NCI-H82 treated with DMSO at 0.1 percent for 48 hours (cell line): ENCODE measurements at regions not wholly inside any gene's neighbourhood (a gene's known extent, or its start where the extent isn't known, plus 50 kb on each side); places are given as distances from the start of the nearest gene placed in this dataset.
"Not testable (repeated sequence)": the region's sequence is repeated elsewhere in the genome, so short reads cannot be mapped to it uniquely, and the experiment has no call there.

Experiments used
- DNase-seq: peaks from one replicate; lab custom pipeline; 2025; ENCODE audit not compliant: unreplicated experiment; lab: John Stamatoyannopoulos, UW

DNA sequence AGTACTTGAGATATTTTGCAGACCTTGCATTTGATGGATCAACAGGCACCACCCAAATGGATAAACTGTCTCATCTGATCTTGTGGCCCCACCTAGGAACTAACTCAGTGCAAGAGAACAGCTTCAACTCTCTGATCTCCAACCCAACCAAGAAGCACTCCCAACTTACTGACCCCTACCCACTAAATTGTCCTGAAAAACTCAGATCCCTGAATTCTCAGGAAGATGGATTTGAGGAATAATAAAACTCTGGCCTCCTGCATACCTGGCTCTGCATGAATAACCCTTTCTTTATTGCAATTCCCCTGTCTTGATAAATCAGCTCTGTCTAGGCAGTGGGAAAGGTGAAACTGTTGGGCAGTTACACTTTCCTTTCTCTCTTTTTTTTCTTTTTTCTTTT, 247.9 kb downstream of the ZPLD1 start:
- no peak for DNase-seq

DNA sequence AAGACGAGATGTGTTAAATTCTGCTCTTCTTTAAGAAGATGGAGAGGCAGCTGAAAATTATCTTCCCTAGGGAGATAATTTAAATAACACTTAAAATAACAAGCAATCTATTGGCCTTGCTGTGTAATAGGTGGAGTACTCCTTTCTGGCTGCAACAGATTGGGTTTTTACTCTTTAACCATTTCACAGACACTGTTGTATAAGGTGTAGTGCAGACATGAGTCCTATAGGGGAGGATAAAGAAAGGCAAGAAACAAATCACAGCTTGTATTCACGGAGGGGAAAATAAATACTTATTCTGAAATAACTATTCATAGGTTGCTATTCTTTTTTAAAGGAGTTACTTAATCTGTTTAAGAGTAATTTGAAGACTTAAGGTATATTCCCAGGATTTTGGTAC, 252.0 kb downstream of the ZPLD1 start:
- DNase-seq, result no peak

DNA sequence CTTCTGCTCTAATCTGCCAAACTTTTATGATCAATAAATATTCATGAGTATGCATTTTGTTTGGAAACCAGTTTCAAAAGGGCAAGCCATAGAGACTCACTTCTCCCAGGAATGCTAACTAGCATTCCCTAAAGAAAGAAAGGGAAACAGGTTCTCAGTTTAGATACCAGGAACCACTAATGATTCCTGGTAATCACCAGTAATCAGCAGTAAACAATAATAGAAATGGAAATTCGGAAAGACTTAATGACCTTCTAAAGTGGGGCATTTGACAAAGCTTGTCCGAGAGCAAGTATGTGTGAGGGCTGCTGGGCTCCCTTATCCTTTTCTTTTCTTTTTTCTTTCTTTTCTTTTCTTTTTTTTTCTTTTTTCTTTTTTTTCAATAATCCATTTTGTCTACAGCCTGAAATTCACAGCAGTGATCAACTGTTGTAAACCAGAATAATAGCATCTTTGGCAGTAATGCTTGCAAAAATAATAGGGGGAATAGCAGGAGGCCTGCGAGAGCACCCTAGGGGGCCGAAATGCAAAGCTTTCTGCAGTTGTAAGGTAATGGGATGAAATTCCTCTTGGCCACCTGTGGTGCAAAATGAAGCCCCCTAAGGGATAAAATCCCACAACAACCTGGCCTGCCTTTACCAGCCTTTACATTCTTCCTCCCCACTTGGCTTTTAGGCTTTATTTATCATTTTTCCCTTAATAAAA, 253.2 kb downstream of the ZPLD1 start:
- no peak for DNase-seq

DNA sequence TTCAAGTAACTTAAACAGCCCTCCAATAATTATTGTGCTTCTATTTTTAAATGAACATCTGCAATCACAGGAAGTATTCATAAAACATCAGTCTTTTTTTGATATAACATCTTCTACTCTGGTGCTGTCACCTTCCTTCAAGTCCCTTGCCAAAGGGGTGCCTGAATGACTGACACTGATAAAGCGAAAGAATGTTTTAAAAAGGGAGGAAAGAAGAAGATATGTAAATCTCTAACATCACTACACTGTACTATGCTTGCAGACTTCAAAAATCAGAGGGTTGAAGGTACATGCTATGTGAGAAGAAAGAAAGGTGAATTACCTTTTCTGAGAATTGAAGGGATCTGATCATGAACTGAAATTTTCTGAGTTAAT, 253.7 kb downstream of the ZPLD1 start:
- no peak for DNase-seq

DNA sequence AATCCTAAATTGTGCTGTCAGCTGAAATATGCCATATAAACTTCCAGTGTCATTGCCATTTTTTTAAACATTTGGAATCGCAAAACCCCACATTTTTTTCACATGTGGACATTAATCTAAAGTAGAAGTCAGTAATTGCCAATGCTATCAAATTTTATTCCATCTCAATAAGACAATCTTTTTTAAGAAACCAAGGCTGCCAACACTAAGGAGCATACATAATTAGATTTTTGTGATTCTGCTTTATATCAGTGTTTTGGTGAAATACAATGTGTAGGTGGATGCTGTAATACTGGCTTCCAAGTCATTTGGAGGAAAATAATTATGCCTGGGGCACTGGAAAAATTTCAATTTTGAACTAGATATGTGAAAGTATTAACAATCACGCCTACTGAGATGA, 256.7 kb downstream of the ZPLD1 start:
- no peak for DNase-seq

DNA sequence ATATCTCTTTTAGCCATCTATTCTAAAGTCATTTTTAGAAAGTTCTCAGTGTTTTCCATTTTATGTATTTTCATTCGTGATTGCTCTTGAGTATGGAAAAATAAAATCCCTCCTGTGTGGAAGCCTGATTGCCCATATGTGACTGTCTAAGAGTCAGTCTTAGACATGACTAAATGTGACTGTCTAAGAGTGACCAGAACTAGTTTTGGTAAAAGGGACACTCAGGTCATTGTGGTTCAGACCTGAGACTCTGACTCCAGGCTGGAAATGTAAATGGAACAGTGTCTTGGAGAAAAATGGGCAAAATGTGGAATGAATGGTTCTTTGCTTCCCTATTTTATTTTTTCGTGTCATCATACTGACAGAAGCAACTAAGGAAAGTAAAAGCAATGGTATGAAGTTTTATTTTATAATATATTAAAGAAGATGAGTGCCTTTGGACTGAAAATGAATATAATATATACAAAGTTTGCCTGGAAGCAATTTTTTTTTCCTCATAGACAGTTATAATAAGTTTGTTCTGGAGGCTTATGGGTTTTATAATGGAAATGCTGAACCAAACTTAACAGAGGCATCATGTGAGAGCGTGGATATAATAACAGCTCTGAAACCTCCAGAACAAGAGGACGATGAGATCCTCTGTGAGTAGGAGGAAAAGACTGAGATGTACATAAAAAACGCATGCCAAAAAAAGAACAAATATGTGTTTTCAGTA, 264.4 kb downstream of the ZPLD1 start:
- no peak for DNase-seq

DNA sequence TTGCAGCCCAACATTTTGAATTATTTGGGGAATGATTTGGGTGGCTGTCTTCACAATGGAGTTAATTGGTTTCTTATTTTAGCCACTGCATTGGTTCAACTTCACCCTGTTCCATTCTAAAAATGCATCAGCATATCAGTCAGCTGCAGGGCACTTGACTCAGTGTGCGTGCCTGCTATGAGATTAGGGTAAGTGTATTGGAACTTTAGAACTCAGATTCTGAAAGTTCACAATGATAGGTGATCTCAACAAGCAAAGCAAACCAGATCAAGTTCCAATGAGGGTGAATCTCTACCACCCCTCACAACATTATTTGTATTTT, 265.0 kb downstream of the ZPLD1 start:
- no peak for DNase-seq

DNA sequence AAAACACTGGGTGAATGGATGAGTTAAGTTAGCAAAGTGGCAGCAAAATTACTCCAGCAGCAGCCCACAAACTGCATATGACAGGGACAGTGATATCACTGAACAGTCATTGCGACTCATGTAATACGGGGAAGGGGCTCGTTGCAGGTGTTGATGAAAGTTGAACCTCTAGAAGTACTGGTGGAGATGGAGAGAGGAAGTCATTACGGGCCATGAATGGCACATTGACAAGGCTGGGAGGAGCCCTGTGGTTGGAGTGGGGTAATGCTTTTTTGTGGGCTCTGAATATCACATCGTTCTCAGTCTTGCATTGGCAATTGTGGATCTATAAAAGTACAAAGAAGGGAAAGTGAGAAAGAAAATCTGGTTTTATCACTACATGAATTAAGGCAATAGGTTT, 278.1 kb downstream of the ZPLD1 start:
- DNase-seq, result no peak

DNA sequence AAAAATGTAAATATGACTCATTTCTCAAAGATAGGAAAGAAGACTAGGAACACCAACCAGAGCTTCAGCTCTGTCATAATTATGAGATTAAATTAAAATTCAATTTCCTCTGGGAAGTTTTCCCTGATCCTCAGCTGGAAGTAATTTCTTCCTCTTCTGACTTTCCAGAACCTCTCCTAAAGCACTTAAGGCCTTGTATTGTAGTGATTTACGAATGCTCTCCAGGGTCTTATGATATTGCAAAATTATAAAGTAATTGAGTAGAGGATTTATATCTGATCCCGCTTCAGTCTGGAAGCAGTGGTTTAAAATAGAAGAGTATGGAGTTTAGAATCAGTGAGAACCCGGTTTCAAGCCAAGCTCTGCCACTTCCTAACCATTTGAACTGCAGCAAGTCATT, 279.8 kb downstream of the ZPLD1 start:
- DNase-seq, result no peak

DNA sequence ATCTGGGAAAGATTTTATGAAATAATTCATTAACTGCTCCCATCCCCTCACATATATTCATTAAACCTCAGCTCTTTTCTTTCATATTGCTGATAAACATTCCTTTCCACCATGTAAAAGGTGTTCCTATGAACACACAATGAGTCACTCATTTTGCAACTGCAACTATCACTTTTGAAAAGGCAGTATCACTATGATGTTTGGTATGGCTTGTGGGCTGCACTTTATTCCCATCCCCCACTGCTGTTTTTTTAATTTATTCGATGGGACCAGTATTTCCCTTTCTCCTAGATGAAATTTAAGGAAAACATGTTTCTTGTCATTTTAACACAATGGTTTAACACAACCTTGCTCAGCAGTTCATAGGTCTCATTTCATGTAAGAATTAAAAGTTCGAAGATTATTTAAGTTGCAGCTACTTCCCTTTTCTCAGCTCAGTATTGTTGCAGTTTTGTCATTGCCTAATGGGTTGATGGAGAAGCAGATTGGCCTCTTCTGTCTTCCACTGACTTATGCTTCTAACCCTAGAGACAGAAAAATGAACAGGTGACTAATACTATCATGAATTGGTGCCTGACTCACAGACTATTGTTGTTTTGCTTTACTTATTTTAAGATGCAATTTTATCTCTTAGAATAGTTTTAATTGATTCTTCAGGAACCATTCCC, 280.3 kb downstream of the ZPLD1 start:
- DNase-seq, result no peak

DNA sequence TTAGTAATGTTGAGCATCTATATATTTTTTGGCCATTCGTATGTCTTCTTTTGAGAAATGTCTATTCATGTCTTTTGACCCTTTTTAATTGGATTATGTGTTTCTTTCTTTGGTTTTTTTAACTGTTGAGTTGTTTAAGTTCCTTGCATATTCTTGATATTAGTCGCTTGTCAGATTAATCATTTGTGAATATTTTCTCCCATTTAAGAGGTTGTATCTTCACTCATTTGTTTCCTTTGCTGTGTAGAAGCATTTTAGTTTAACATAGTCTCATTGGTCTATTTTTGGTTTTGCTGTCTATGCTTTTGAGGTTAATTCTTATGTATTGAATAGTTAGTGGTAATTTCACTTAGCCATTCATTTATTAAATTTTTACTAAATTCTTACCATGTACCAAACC, 283.8 kb downstream of the ZPLD1 start:
- no peak for DNase-seq

DNA sequence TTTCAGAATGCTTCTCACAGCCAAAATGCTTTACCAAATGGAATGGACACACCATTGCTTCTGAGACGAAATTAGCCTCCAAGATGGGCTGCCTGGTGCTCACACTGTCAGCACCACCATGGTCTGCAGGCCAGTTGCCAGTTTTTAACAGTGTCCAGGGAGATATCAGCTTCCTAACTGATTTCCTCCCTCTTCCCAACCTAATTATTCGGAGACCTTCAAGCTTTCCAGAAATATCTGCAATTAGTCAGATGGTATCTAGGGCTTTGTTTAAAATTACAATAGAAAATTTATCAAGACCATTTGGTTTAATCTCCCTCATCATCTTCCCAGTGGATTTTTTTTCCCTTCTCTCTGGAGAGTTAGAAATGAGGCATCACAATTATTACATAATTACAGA, 287.5 kb downstream of the ZPLD1 start:
- DNase-seq, result no peak

DNA sequence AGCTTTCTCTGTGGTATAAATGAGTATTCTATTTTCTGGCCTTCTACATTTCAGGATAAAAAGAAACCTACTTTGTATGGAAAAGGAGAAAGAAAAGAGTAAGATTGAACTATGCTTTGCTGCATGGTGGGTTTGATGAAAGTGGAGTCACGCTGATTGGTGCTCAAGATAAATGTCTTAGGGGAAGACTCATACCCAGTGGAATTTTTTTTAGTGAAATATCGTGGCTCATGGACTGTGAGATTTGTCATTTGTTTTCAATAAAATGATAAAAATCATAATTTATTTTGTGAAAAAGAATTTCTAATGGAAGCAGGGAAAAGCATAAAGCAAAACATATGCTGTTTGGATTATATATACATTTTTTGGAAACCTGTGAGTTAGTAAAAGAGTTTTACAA, 292.5 kb downstream of the ZPLD1 start:
- no peak for DNase-seq

DNA sequence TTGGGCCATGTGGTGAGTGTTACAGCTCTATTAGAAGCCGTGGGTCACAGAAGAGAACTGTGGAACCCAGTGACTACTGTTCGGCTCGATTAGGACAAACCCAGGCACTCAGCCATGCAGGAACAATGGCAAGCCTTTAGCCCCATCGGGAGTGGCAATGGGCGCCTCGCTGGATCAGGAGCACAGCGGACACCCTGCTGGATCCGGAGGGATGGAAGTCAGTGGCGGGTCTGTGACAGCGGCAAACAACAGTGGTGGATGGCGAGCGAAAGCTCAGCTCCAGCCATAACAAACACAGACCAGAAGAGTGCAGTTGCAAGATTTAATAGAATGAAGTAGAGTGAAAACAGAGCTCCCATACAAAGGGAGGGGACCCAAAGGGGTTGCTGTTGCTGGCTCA, 297.8 kb downstream of the ZPLD1 start:
- DNase-seq, result not testable (repeated sequence)

DNA sequence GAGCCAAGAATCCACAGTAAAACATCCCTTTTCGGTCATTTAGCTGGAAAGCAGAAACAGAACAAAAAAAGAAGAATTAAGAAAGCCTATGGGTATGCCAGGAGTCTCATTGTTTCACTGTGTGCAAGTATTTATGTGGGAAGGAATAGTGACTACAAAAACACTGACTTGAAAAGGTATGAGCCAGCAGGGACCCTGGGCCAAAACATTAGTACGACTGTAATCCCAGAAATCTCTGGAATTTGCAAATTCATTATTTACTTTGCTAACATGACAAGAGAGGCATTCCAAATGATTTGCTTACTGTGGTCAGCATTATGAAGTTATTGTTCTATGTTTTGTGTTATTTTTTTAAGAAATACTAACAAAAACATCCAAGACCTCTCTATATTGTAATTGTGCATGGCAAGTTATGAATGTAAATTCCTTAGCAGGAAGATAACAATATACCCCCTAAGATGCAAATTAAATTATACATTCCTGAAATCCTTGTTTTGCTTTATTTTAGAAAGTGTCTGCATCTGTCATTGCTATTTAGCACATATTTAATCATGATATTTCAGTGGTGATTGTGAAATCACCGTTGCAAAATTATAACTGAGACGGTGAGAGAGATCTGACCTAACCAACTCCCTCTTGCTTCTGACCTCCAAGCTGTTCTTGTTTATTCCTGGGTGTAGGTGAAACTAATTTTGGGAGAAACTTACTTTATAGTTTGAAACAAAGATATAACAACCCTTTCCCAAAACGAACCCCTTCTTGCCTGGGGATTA, 299.2 kb downstream of the ZPLD1 start:
- DNase-seq, result no peak

DNA sequence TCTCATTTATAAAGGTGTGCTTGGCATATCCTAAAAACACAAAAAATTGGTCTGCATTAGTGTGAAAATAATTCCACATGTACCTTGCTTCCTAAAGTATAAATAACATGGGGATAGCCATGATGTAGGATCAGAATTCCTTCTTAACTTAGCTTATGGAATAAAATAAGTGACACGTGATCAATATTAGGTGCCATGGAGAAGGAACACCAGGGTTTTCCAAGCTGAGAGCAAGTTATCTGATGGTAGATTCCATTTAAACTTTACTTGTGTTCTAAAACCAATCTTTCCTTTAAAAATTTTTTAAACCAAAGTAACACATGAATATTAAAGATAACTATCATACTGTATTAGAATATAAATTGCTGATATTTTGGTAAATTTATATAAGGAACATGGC, 300.5 kb downstream of the ZPLD1 start:
- no peak for DNase-seq

DNA sequence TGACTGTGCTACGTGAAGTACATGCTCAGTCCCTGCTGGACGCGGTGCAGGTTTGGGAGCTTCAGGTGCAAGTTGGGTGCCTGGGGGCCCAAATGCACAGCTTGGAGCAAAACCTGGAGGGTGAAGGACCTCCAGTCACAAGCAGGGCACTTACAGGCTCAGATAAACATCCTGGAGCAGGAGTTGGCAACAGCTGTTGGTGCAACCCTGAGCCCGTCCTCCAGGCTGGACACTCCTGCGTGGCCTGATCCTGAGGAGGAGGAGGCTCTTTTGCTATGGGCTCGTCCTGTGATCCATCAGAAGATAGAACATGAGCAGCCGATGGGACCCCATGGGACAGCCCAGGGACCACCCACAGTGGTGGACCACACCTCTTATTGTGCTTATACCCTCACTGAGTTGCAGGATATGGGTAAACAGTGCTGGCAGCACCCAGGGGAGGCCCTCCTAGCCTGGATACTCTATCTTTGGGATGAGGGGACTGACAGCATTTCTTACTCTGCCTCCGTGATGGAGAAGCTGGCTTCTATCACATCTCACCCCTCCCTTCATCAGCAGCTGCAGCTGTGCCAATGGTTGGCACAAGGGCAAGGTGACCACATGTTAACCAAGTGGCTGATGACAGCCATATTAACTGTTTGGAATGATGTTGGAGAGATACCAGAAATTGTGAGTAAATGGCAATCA, 301.6 kb downstream of the ZPLD1 start:
- no peak for DNase-seq

DNA sequence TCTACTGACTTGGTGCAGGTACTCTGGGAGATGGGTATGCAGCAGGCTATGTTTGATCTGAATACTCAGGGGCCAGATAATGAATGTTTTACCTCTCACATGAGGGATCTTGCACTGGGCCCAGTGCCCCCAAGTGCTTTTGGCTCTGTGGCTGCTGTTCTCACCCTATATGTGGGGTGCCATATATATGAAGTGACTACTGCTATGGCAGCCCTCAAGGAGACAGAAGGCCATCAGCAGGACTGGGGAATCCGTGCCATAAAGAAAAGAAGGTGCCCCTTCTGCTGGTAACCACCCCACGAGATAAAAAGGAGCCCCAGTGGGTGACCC, 302.1 kb downstream of the ZPLD1 start:
- no peak for DNase-seq

DNA sequence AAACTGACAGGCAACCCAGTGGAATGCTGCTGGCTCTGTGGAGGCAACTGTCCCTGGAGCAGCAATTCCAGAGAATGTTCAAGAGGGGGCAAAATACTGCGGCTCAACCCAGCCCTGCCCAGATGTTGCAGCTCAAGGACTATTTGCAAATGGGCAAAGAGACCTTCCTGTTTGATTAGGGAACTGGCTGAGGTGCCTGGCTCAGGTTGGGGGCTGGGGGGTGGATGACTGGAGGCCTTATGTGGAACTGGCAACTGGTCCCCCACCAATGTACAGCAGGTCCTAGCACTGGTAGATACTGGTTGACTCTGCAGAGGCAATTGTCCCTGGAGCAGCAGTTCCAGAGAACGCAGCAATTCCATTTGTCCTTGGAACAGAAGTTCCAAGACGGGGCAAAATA, 302.5 kb downstream of the ZPLD1 start:
- no peak for DNase-seq

DNA sequence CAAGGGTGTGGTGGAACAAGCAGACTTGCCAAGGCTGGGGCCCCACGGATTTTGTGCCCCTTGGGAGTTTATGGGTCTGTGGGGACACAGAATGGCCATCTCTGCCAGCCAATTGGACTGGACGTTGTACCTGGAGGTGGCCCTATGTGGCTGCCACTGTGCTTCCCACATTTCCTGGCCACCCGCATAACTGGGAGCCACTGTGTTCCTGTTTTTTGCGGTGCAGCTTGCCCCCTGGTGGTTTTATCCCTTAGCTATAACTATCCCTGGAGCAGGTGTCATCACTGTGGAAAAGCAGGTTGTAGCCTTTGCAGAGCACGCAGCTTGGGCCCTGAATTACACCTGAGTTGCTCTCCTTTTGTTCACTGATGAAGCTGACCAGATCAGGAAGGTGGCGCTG, 306.3 kb downstream of the ZPLD1 start:
- DNase-seq, result no peak

DNA sequence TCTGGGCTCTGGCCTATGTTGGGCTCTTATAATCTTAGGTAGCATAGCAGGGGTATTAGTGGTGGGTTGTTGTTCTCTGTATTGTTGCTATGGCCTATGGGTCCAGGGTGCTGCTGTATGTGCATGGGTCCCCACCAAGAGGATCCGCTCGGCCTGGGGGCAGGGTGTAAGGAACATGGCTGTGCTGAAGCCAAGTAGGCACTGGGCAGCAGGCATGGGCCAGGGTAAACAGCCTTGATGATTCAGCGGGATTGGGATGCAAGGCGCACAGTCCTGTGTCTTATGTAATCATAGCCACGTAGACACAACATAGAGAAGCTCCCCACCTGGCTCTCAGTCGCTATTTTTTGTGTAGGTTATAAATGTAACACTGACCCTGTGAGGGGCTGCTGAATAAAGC, 306.9 kb downstream of the ZPLD1 start:
- no peak for DNase-seq
